ENCODE measurements at regions not wholly inside any gene's neighbourhood (a gene's known extent, or its start where the extent isn't known, plus 50 kb on each side); places are given as distances from the start of the nearest gene placed in this dataset.

- no peaks in the 10 kb centered on the region for H3K27me3 ChIP-seq (replicated peaks; ENCODE audit: insufficient read depth, low read length)
- H3K79me2 ChIP-seq (ENCODE audit: low read length): no peaks in the 10 kb centered on the region
- H3F3A ChIP-seq (ENCODE audit: insufficient read depth, low read length): no peaks in the 10 kb centered on the region
- no peaks in the 10 kb centered on the region for H3K9me3 ChIP-seq (replicated peaks; ENCODE audit: insufficient read depth, low read length)
- H3K36me3 ChIP-seq (replicated peaks; ENCODE audit: insufficient read depth, low read length): no peaks in the 10 kb centered on the region
- H3K4me3 ChIP-seq (ENCODE audit: low read length): no peak overlapping the region
- H3K9ac ChIP-seq (ENCODE audit: low read length): no peak overlapping the region
- H3K4me1 ChIP-seq (ENCODE audit: low read length): no peaks in the 10 kb centered on the region
- H4K20me1 ChIP-seq (ENCODE audit: insufficient read depth, low read length): no peaks in the 10 kb centered on the region
- no peak for DNase-seq
- H3K4me2 ChIP-seq (ENCODE audit: low read depth, low read length): no peak overlapping the region
- H3K9me2 ChIP-seq (replicated peaks; ENCODE audit: insufficient read depth, low read length): no peaks in the 10 kb centered on the region
- H2AFZ ChIP-seq (ENCODE audit: low read length): no peak overlapping the region
- H3K27ac ChIP-seq (ENCODE audit: low read length): no peak overlapping the region
- TF ChIP-seq EZH2 (optimal IDR thresholded peaks at IDR 0.05; ENCODE audit: low read depth, low read length): no peak
- TF ChIP-seq EZH2phosphoT487 (IDR thresholded peaks at IDR 0.05; ENCODE audit: low read length): no peak
- TF ChIP-seq, protein P1, sequence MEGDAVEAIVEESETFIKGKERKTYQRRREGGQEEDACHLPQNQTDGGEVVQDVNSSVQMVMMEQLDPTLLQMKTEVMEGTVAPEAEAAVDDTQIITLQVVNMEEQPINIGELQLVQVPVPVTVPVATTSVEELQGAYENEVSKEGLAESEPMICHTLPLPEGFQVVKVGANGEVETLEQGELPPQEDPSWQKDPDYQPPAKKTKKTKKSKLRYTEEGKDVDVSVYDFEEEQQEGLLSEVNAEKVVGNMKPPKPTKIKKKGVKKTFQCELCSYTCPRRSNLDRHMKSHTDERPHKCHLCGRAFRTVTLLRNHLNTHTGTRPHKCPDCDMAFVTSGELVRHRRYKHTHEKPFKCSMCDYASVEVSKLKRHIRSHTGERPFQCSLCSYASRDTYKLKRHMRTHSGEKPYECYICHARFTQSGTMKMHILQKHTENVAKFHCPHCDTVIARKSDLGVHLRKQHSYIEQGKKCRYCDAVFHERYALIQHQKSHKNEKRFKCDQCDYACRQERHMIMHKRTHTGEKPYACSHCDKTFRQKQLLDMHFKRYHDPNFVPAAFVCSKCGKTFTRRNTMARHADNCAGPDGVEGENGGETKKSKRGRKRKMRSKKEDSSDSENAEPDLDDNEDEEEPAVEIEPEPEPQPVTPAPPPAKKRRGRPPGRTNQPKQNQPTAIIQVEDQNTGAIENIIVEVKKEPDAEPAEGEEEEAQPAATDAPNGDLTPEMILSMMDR (IDR thresholded peaks at IDR 0.05; ENCODE audit: low read length): no peak
These were observed 166.4 kb upstream of the CITED2 start for GRCh38 chr6:139540894-139541293.

DNA sequence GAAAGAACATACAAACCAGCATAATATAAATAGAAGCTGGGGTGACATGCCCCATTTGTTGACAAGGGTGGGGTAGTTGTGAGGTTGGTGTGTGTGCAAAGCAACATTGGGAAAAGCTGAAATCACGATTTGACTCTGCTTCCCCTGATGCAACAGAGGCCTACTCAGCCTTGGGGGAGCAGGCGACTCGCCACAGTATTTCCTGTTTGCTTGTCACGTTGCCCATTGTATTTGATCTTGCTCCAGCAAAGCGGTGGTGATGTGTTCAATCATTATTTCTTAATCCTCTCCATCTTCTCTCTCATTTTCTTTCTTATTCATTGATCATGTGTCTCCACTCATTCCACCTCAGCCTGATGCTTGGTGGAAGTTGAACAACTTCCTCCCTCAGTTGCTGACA, 165.8 kb upstream of the CITED2 start:
- Histone ChIP-seq H3K27ac (ENCODE audit: low read length) (no peak overlapping the region), H3F3A (ENCODE audit: insufficient read depth, low read length) (no peaks in the 10 kb centered on the region), H3K9me3 (replicated peaks; ENCODE audit: insufficient read depth, low read length) (no peaks in the 10 kb centered on the region), H3K9me2 (replicated peaks; ENCODE audit: insufficient read depth, low read length) (no peaks in the 10 kb centered on the region), H3K36me3 (replicated peaks; ENCODE audit: insufficient read depth, low read length) (no peaks in the 10 kb centered on the region), H3K4me1 (ENCODE audit: low read length) (peaks cover 3% of the 10 kb centered on the region; the same call in 1 of the 2 replicates), H3K27me3 (replicated peaks; ENCODE audit: insufficient read depth, low read length) (no peaks in the 10 kb centered on the region), H3K79me2 (ENCODE audit: low read length) (no peaks in the 10 kb centered on the region), H3K4me2 (ENCODE audit: low read depth, low read length) (no peak overlapping the region), H3K4me3 (ENCODE audit: low read length) (no peak overlapping the region), H3K9ac (ENCODE audit: low read length) (no peak overlapping the region), H2AFZ (ENCODE audit: low read length) (no peak overlapping the region), H4K20me1 (ENCODE audit: insufficient read depth, low read length) (no peaks in the 10 kb centered on the region)
- no peak for DNase-seq
- TF ChIP-seq EZH2 (optimal IDR thresholded peaks at IDR 0.05; ENCODE audit: low read depth, low read length): no peak
- TF ChIP-seq EZH2phosphoT487 (IDR thresholded peaks at IDR 0.05; ENCODE audit: low read length): no peak
- TF ChIP-seq, protein P1 (IDR thresholded peaks at IDR 0.05; ENCODE audit: low read length): no peak

DNA sequence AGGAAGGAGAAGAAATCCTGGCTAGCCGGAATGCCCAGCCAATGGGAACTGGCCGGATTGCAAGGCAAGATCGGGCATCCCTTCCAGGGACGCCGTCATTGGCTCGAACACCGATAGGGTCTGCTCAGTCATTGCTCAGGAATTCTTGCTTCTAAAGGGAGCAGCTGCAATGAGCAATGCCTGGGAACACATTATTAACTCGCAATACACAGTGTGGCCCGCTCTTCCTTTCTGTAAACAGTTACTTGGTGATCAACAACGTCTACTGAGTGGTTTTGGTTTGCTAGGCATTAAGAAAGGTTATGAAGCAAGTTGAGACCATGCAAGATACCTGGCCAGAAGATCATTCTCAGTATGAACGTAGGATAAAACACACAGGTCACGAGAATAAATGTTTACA, 165.4 kb upstream of the CITED2 start:
- no peak overlapping the region for H3K9ac ChIP-seq (ENCODE audit: low read length)

More for the DNA sequence above, 165.4 kb upstream of the CITED2 start:
- H2AFZ ChIP-seq (ENCODE audit: low read length): no peak overlapping the region
- peaks cover 3% of the 10 kb centered on the region; the same call in 1 of the 2 replicates for H3K4me1 ChIP-seq (ENCODE audit: low read length)
- no peak overlapping the region for H3K4me3 ChIP-seq (ENCODE audit: low read length)
- no peak for DNase-seq
- no peaks in the 10 kb centered on the region for H3F3A ChIP-seq (ENCODE audit: insufficient read depth, low read length)
- no peaks in the 10 kb centered on the region for H3K27me3 ChIP-seq (replicated peaks; ENCODE audit: insufficient read depth, low read length)
- H3K9me3 ChIP-seq (replicated peaks; ENCODE audit: insufficient read depth, low read length): no peaks in the 10 kb centered on the region
- no peaks in the 10 kb centered on the region for H4K20me1 ChIP-seq (ENCODE audit: insufficient read depth, low read length)
- H3K9me2 ChIP-seq (replicated peaks; ENCODE audit: insufficient read depth, low read length): no peaks in the 10 kb centered on the region
- no peaks in the 10 kb centered on the region for H3K36me3 ChIP-seq (replicated peaks; ENCODE audit: insufficient read depth, low read length)
- H3K27ac ChIP-seq (ENCODE audit: low read length): no peak overlapping the region
- no peaks in the 10 kb centered on the region for H3K79me2 ChIP-seq (ENCODE audit: low read length)
- no peak overlapping the region for H3K4me2 ChIP-seq (ENCODE audit: low read depth, low read length)
- TF ChIP-seq, protein P1 (IDR thresholded peaks at IDR 0.05; ENCODE audit: low read length): no peak
- TF ChIP-seq EZH2phosphoT487 (IDR thresholded peaks at IDR 0.05; ENCODE audit: low read length) (no peak), EZH2 (optimal IDR thresholded peaks at IDR 0.05; ENCODE audit: low read depth, low read length) (no peak)
